ENCODE measurements at regions not wholly inside any gene's neighbourhood (a gene's known extent, or its start where the extent isn't known, plus 50 kb on each side); places are given as distances from the start of the nearest gene placed in this dataset.

DNA sequence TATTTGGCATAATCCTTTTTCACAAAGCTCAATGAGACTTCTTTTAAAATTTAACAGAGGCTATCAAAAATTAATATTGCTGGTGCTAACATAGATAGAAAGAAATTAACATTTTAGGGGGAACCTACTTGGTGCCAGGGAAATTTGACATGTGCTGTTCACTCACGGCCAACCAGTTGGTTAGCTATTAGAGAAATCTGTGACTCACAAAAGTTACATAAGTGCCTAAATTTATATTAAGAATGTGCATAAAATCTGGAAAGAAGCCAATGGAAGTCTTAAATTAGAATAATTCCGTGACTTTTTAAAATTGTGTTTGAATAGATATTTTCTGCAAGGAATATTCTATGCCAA lies 184.3 kb upstream of the MAP2 start:
- H2BK15ac ChIP-seq (ENCODE audit: low read depth, low read length): no peak overlapping the region
- H2AFZ ChIP-seq (ENCODE audit: low read length): no peak overlapping the region
- no peak overlapping the region for H2BK20ac ChIP-seq (ENCODE audit: low read depth, low read length, poor library complexity, severe bottlenecking)
- no peaks in the 10 kb centered on the region; the same call in 1 of the 2 replicates for H3K4me1 ChIP-seq (ENCODE audit: insufficient read depth, low read length)
- H4K5ac ChIP-seq (ENCODE audit: insufficient read length, low read depth, low read length): no peak overlapping the region
- H2BK12ac ChIP-seq (ENCODE audit: insufficient read length, low read depth, low read length): no peak overlapping the region
- Mint-ChIP-seq H3K36me3 (ENCODE audit: insufficient read depth in 1 of 3, low read depth in 3 of 3) (peaks cover 2 to 18% (median 13%) of the 10 kb centered on the region in 3 experiments; a peak in 6 of 7 replicates), H3K27ac (no peak overlapping the region), H3K9me3 (peaks cover 9 to 15% of the 10 kb centered on the region in 2 experiments), H3K4me3 (no peak overlapping the region), H3K27me3 (ENCODE audit: low read depth) (no peaks in the 10 kb centered on the region; the same call in none of the 2 replicates), H3K4me1 (peaks cover 9 to 23% of the 10 kb centered on the region in 2 experiments)
- H3K27ac ChIP-seq (ENCODE audit: insufficient read length, low read depth, low read length): no peak overlapping the region
- no peak overlapping the region for H4K91ac ChIP-seq (ENCODE audit: insufficient read length, low read depth, low read length)
- WGBS (ENCODE audit: extremely low coverage, insufficient read length, low lambda C conversion rate): no CpG with 5 or more reads among the region's 2 CpGs
- H3K9ac ChIP-seq (ENCODE audit: extremely low read depth, insufficient read length, low read length): no peak overlapping the region
- no peak overlapping the region for H3K4me2 ChIP-seq (ENCODE audit: insufficient read depth, insufficient read length, low read length)
- no peak overlapping the region for H4K8ac ChIP-seq (replicated peaks; ENCODE audit: insufficient read length, low read depth, low read length)
- H3K9me3 ChIP-seq (ENCODE audit: control insufficient read depth, low read depth, low read length): no peaks in the 10 kb centered on the region
- no peaks in the 10 kb centered on the region for H3K79me1 ChIP-seq (ENCODE audit: insufficient read depth, low read depth, low read length, poor library complexity, severe bottlenecking)
- no peak overlapping the region for H2BK120ac ChIP-seq (ENCODE audit: low read depth, low read length, poor library complexity, severe bottlenecking)
- no peaks in the 10 kb centered on the region for H3K23me2 ChIP-seq (ENCODE audit: insufficient read length, low read depth, low read length, poor library complexity, severe bottlenecking)
- H3K23ac ChIP-seq (ENCODE audit: insufficient read length, low read depth, low read length): no peak overlapping the region
- no peak overlapping the region for H2AK5ac ChIP-seq (ENCODE audit: insufficient read length, low read length)
- H3K56ac ChIP-seq (ENCODE audit: insufficient read length, low read depth, low read length): no peak overlapping the region
- H3T11ph ChIP-seq (ENCODE audit: low read length): no peak overlapping the region
- H3K18ac ChIP-seq (ENCODE audit: insufficient read length, low read depth, low read length): no peak overlapping the region
- no peaks in the 10 kb centered on the region for H4K20me1 ChIP-seq (ENCODE audit: control insufficient read depth, insufficient read depth, insufficient read length)
- no peaks in the 10 kb centered on the region for H3K79me2 ChIP-seq (ENCODE audit: insufficient read depth, low read length)
- H3K14ac ChIP-seq (ENCODE audit: insufficient read depth, low read length): no peak overlapping the region
- H3K4ac ChIP-seq (ENCODE audit: low read depth, low read length): no peak overlapping the region
- TF ChIP-seq, protein P1, sequence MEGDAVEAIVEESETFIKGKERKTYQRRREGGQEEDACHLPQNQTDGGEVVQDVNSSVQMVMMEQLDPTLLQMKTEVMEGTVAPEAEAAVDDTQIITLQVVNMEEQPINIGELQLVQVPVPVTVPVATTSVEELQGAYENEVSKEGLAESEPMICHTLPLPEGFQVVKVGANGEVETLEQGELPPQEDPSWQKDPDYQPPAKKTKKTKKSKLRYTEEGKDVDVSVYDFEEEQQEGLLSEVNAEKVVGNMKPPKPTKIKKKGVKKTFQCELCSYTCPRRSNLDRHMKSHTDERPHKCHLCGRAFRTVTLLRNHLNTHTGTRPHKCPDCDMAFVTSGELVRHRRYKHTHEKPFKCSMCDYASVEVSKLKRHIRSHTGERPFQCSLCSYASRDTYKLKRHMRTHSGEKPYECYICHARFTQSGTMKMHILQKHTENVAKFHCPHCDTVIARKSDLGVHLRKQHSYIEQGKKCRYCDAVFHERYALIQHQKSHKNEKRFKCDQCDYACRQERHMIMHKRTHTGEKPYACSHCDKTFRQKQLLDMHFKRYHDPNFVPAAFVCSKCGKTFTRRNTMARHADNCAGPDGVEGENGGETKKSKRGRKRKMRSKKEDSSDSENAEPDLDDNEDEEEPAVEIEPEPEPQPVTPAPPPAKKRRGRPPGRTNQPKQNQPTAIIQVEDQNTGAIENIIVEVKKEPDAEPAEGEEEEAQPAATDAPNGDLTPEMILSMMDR (conservative IDR thresholded peaks at IDR 0.05): no peak
- DNase-seq: no peak
- no peak overlapping the region for H2BK5ac ChIP-seq (ENCODE audit: insufficient read length, low read length)
- H3K27me3 ChIP-seq (ENCODE audit: insufficient read depth, low read length): no peaks in the 10 kb centered on the region

All from H9 (cell line).